Endothelial cell of umbilical vein (primary cell): ENCODE measurements at regions not wholly inside any gene's neighbourhood (a gene's known extent, or its start where the extent isn't known, plus 50 kb on each side); places are given as distances from the start of the nearest gene placed in this dataset.

ENCODE experiments used
- BruUV-seq: library from RNA; stranded (reverse); fragments of 400-500 nt; replicated peaks from 2 replicates; lab custom pipeline; 2021; lab: Mats Ljungman, UMichigan
- CTCF ChIA-PET: fragments of 300-600, 350-600 bp; sonication (Branson Sonifier 250); formaldehyde crosslinking; loops from one replicate; lab custom pipeline; 2021; ENCODE audit warnings: antibody characterized with exemption, inconsistent platforms; lab: Charles Lee
- POLR2A ChIA-PET: fragments of 300-600, 350-600 bp; sonication (Branson Sonifier 250); formaldehyde crosslinking; loops from one replicate; lab custom pipeline; 2021; ENCODE audit warnings: antibody characterized with exemption, inconsistent platforms; lab: Charles Lee
- DNase-seq: peaks from one replicate; pipeline ENCODE4 v3.0.0-alpha.2; 2011; ENCODE audit warnings: low read depth, low spot score
- FAIRE-seq: peaks from 2 replicates; lab custom pipeline; 2011; peaks lifted over from hg19 to GRCh38; lab: Jason Lieb, UNC
- H2AFZ ChIP-seq: 2 replicates; pipeline ENCODE4 v1.6.0; 2012; ENCODE audit warnings: low read depth, low read length, control low read depth, inconsistent platforms
- H3K27ac ChIP-seq: 2 replicates; pipeline ENCODE4 v1.5.1; 2011; ENCODE audit warnings: low read depth, mild to moderate bottlenecking, control low read depth, low read length, moderate library complexity; ENCODE audit not compliant: insufficient read depth
- H3K27me3 ChIP-seq, 2 experiments: 2 replicates each; pipeline versions ENCODE4 v1.6.0 to v1.6.1; 2011; ENCODE audit warnings: low read length in 2 of 2, mixed read lengths in 1 of 2; ENCODE audit not compliant: control insufficient read depth in 2 of 2, insufficient read depth in 2 of 2
- H3K36me3 ChIP-seq, 2 experiments: 2 replicates in 1 of 2; 3 replicates in 1 of 2; pipeline ENCODE4 v1.5.1; 2011; ENCODE audit warnings: low read length in 2 of 2, mild to moderate bottlenecking in 1 of 2, moderate library complexity in 1 of 2; ENCODE audit not compliant: control insufficient read depth in 2 of 2, insufficient read depth in 2 of 2; ENCODE audit errors: extremely low read depth in 1 of 2
- H3K4me1 ChIP-seq: 3 replicates; pipeline ENCODE4 v1.5.1; 2011; ENCODE audit warnings: mild to moderate bottlenecking, low read length; ENCODE audit not compliant: control insufficient read depth, insufficient read depth; ENCODE audit errors: extremely low read depth
- H3K4me2 ChIP-seq: 2 replicates; pipeline ENCODE4 v1.6.1; 2011; ENCODE audit warnings: low read length, control low read depth, mixed read lengths; ENCODE audit not compliant: insufficient read depth
- H3K4me3 ChIP-seq, 3 experiments: fragments of 200-600 bp in 1 of 3; sonication (generic), shearing (Covaris generic) in 1 of 3; replicated peaks in 1 of 3; 2 replicates each; pipeline ENCODE4 v1.5.1; 2011 to 2016; ENCODE audit warnings: control low read depth in 3 of 3, low read length in 3 of 3, mild to moderate bottlenecking in 2 of 3, inconsistent platforms in 1 of 3, low read depth in 1 of 3, moderate library complexity in 1 of 3; ENCODE audit not compliant: insufficient read depth in 1 of 3
- H3K79me2 ChIP-seq: 2 replicates; pipeline ENCODE4 v1.6.0; 2012; ENCODE audit warnings: low read length, inconsistent platforms; ENCODE audit not compliant: control insufficient read depth, insufficient read depth
- H3K9ac ChIP-seq: replicated peaks from 2 replicates; pipeline ENCODE3; 2011; ENCODE audit warnings: low read length, control low read depth; ENCODE audit not compliant: insufficient read depth; ENCODE audit errors: extremely low read depth
- H3K9me1 ChIP-seq: replicated peaks from 3 replicates; pipeline ENCODE4 v1.6.0; 2011; ENCODE audit warnings: mild to moderate bottlenecking, low read length; ENCODE audit not compliant: control insufficient read depth, insufficient read depth; ENCODE audit errors: extremely low read depth
- H3K9me3 ChIP-seq: replicated peaks from 2 replicates; pipeline ENCODE4 v1.5.1; 2012; ENCODE audit warnings: low read length, inconsistent platforms; ENCODE audit not compliant: control insufficient read depth, insufficient read depth
- H4K20me1 ChIP-seq: replicated peaks from 2 replicates; pipeline ENCODE3; 2011; ENCODE audit warnings: mild to moderate bottlenecking, low read length; ENCODE audit not compliant: control insufficient read depth, insufficient read depth; ENCODE audit errors: extremely low read depth
- CTCF ChIP-seq, 2 donors: IDR thresholded peaks; 1 replicate in 1 of 2; 2 replicates in 1 of 2; pipeline ENCODE4 v1.5.1; 2011; ENCODE audit warnings: low read length in 2 of 2, mild to moderate bottlenecking in 2 of 2, moderate library complexity in 2 of 2, control low read depth in 1 of 2, inconsistent platforms in 1 of 2, low read depth in 1 of 2; ENCODE audit not compliant: insufficient read depth in 1 of 2; ENCODE audit errors: extremely low read depth in 1 of 2
- EZH2 ChIP-seq: IDR thresholded peaks from 2 replicates; pipeline ENCODE4 v1.6.1; 2012; ENCODE audit warnings: borderline replicate concordance, low read depth, mild to moderate bottlenecking, moderate library complexity, low read length, inconsistent platforms; ENCODE audit not compliant: severe bottlenecking
- FOS ChIP-seq: IDR thresholded peaks from 2 replicates; pipeline ENCODE4 v1.6.1; 2011; ENCODE audit warnings: mild to moderate bottlenecking, low read length, moderate library complexity, borderline replicate concordance; ENCODE audit not compliant: insufficient read depth
- GATA2 ChIP-seq: IDR thresholded peaks from 2 replicates; pipeline ENCODE4 v1.7.0; 2011; ENCODE audit warnings: low read depth, mild to moderate bottlenecking, moderate library complexity, mixed read lengths, low read length; ENCODE audit not compliant: insufficient read length, insufficient read depth
- JUN ChIP-seq: IDR thresholded peaks from 2 replicates; pipeline ENCODE4 v1.6.1; 2011; ENCODE audit warnings: borderline replicate concordance, low read depth; ENCODE audit not compliant: insufficient read length, insufficient read depth
- MAX ChIP-seq: IDR thresholded peaks from 2 replicates; pipeline ENCODE4 v1.6.1; 2011; ENCODE audit not compliant: insufficient read depth, insufficient read length
- MYC ChIP-seq: IDR thresholded peaks from one replicate; pipeline ENCODE4 v1.6.1; 2011; ENCODE audit warnings: mild to moderate bottlenecking, low read depth, low read length
- POLR2A ChIP-seq: IDR thresholded peaks from 2 replicates; pipeline ENCODE4 v1.6.1; 2012; ENCODE audit warnings: low read depth, mild to moderate bottlenecking, control low read depth, low read length
- POLR2AphosphoS5 ChIP-seq: IDR thresholded peaks from 2 replicates; pipeline ENCODE4 v1.6.1; 2012; ENCODE audit warnings: low read depth, mild to moderate bottlenecking, control low read depth, low read length, moderate library complexity; ENCODE audit not compliant: insufficient read depth
- dilution Hi-C: fragments of 300-500 bp; cut with MboI; formaldehyde crosslinking; loops from one replicate; pipeline ENCODE4 v1.15.0; 2019; ENCODE audit warnings: low sequenced_read_pairs; ENCODE audit not compliant: extremely low pct_ligation_motif_present
- intact Hi-C: fragments of 100-400 bp; cut with micrococcal nuclease; formaldehyde crosslinking; loops from one replicate; pipeline ENCODE4 v1.10.0; 2022

GRCh38 chr21:15383588-15383987 lies 318.8 kb upstream of the NRIP1 start:
- no TSS peak for BruUV-seq
- FAIRE-seq: no peak
- Histone ChIP-seq H3K9me1 (no peaks in the 10 kb centered on the region), H3K4me1 (no peaks in the 10 kb centered on the region), H3K4me3 (no peak overlapping the region), H3K27ac (no peak overlapping the region), H3K27me3 (peaks cover 0 to 2% of the 10 kb centered on the region in 2 experiments), H3K9me3 (no peaks in the 10 kb centered on the region), H4K20me1 (no peaks in the 10 kb centered on the region), H3K36me3 (no peaks in the 10 kb centered on the region), H2AFZ (no peak overlapping the region), H3K4me2 (no peak overlapping the region), H3K9ac (no peak overlapping the region), H3K79me2 (no peaks in the 10 kb centered on the region)
- intact Hi-C loops: no loop called here
- DNase-seq: no peak
- TF ChIP-seq JUN: no peak
- no peak for TF ChIP-seq MYC
- TF ChIP-seq POLR2AphosphoS5: no peak
- TF ChIP-seq GATA2: no peak
- TF ChIP-seq EZH2: no peak
- TF ChIP-seq CTCF (IDR thresholded peaks at IDR 0.05; ENCODE audit: extremely low read depth in 1 of 2, insufficient read depth in 1 of 2, low read depth in 1 of 2, low read length in 2 of 2): no peak
- no peak for TF ChIP-seq FOS
- no peak for TF ChIP-seq POLR2A
- TF ChIP-seq MAX: no peak
- dilution Hi-C loops: no loop called here
- ChIA-PET POLR2A (no interaction called here), CTCF (no interaction called here)
